HL-60 (cell line): ENCODE measurements at regions not wholly inside any gene's neighbourhood (a gene's known extent, or its start where the extent isn't known, plus 50 kb on each side); places are given as distances from the start of the nearest gene placed in this dataset.

Experiments used
- DNase-seq, 2 experiments: peaks; one replicate each; pipeline ENCODE4 v3.0.0-alpha.2; 2010 to 2020; ENCODE audit warnings: low read depth in 1 of 2, low spot score in 1 of 2
- H3K27ac ChIP-seq: fragments of 250-450 bp; sonication (Bioruptor Pico); replicated peaks from 2 replicates; pipeline ENCODE4 v1.5.1; 2020; ENCODE audit warnings: mild to moderate bottlenecking, moderate library complexity
- H3K27me3 ChIP-seq: fragments of 250-450 bp; sonication (Bioruptor Pico); 2 replicates; pipeline ENCODE4 v1.5.1; 2021; ENCODE audit warnings: mild to moderate bottlenecking, moderate library complexity; ENCODE audit not compliant: insufficient read depth, poor library complexity, severe bottlenecking
- H3K4me3 ChIP-seq: replicated peaks from 2 replicates; pipeline ENCODE4 v1.5.1; 2011; ENCODE audit warnings: mild to moderate bottlenecking, control low read depth, low read length; ENCODE audit not compliant: insufficient read depth
- CTCF ChIP-seq: IDR thresholded peaks from one replicate; pipeline ENCODE4 v1.5.1; 2011; ENCODE audit warnings: low read length, control low read depth, inconsistent platforms; ENCODE audit not compliant: insufficient read depth
- GABPA ChIP-seq: IDR thresholded peaks from 2 replicates; pipeline ENCODE4 v1.6.1; 2012; ENCODE audit warnings: low read depth
- POLR2AphosphoS5 ChIP-seq: IDR thresholded peaks from 2 replicates; pipeline ENCODE4 v1.6.1; 2012; ENCODE audit warnings: low read depth
- REST ChIP-seq: IDR thresholded peaks from 2 replicates; pipeline ENCODE4 v1.6.1; 2012; ENCODE audit warnings: low read depth; ENCODE audit not compliant: insufficient replicate concordance
- SPI1 ChIP-seq: IDR thresholded peaks from 2 replicates; pipeline ENCODE4 v1.6.1; 2012; ENCODE audit warnings: low read depth, mild to moderate bottlenecking, borderline replicate concordance

GRCh38 chr11:114783805-114784204 lies 105.5 kb downstream of the NXPE2 start:
- TF ChIP-seq REST (no peak), CTCF (no peak), SPI1 (no peak), GABPA (no peak), POLR2AphosphoS5 (no peak)
- DNase-seq = no peak
- no peaks in the 10 kb centered on the region for H3K27me3 ChIP-seq
- no peak overlapping the region for H3K27ac ChIP-seq
- no peak overlapping the region for H3K4me3 ChIP-seq

GRCh38 chr11:114784216-114784615 lies 105.9 kb downstream of the NXPE2 start:
- H3K27ac ChIP-seq = no peak overlapping the region
- no peaks in the 10 kb centered on the region for H3K27me3 ChIP-seq
- no peak for DNase-seq
- no peak for TF ChIP-seq REST
- no peak for TF ChIP-seq SPI1
- no peak for TF ChIP-seq GABPA
- no peak for TF ChIP-seq CTCF
- no peak for TF ChIP-seq POLR2AphosphoS5
- no peak overlapping the region for H3K4me3 ChIP-seq

- no peak for TF ChIP-seq REST
- no peak for TF ChIP-seq POLR2AphosphoS5
- TF ChIP-seq CTCF = no peak
- no peak for TF ChIP-seq SPI1
- no peak for TF ChIP-seq GABPA
- no peaks in the 10 kb centered on the region for H3K27me3 ChIP-seq
- no peak for DNase-seq
- no peak overlapping the region for H3K27ac ChIP-seq
- H3K4me3 ChIP-seq = no peak overlapping the region
Measured at GRCh38 chr11:114784891-114785290, 106.6 kb downstream of the NXPE2 start.
